ENCODE measurements at regions not wholly inside any gene's neighbourhood (a gene's known extent, or its start where the extent isn't known, plus 50 kb on each side); places are given as distances from the start of the nearest gene placed in this dataset.
"Not testable (repeated sequence)": the region's sequence is repeated elsewhere in the genome, so short reads cannot be mapped to it uniquely, and the experiment has no call there.

GRCh38 chr15:39260391-39260790 is 320.5 kb upstream of the THBS1 start:
- Mint-ChIP-seq H3K27me3 (ENCODE audit: low read depth, unreplicated experiment) (no peaks in the 10 kb centered on the region), H3K36me3 (ENCODE audit: low read depth, unreplicated experiment) (no peaks in the 10 kb centered on the region), H3K9me3 (ENCODE audit: unreplicated experiment) (no peaks in the 10 kb centered on the region), H3K4me3 (ENCODE audit: unreplicated experiment) (no peak overlapping the region), H3K4me1 (ENCODE audit: low read depth, unreplicated experiment) (peaks cover 27% of the 10 kb centered on the region), H3K27ac (ENCODE audit: unreplicated experiment) (no peak overlapping the region)
- Histone ChIP-seq H3K27me3 (ENCODE audit: insufficient read depth, low read length) (no peaks in the 10 kb centered on the region), H3K27ac (ENCODE audit: low read depth, low read length) (no peak overlapping the region), H3K9me3 (ENCODE audit: insufficient read depth, low read depth, low read length) (no peaks in the 10 kb centered on the region), H3K79me2 (ENCODE audit: insufficient read depth, low read length) (no peaks in the 10 kb centered on the region), H3K4me3 (ENCODE audit: insufficient read depth, low read depth, low read length) (no peak overlapping the region), H3K4me2 (ENCODE audit: low read length) (no peak overlapping the region), H3K36me3 (ENCODE audit: insufficient read depth, low read length) (no peaks in the 10 kb centered on the region), H3K9ac (ENCODE audit: low read length) (no peak overlapping the region), H3K4me1 (ENCODE audit: insufficient read depth, low read length) (peaks cover 9% of the 10 kb centered on the region), H4K20me1 (ENCODE audit: insufficient read depth, low read length) (no peaks in the 10 kb centered on the region), H2AFZ (ENCODE audit: low read depth, low read length) (no peak overlapping the region)
- no peak for TF ChIP-seq EZH2 (IDR thresholded peaks at IDR 0.05; ENCODE audit: insufficient read depth, low read length)
- no peak for DNase-seq (ENCODE audit: low read depth)
- no peak for FAIRE-seq

- FAIRE-seq = peak; percentile 13
- TF ChIP-seq EZH2 (IDR thresholded peaks at IDR 0.05; ENCODE audit: insufficient read depth, low read length) = no peak
- TF ChIP-seq, protein P1, sequence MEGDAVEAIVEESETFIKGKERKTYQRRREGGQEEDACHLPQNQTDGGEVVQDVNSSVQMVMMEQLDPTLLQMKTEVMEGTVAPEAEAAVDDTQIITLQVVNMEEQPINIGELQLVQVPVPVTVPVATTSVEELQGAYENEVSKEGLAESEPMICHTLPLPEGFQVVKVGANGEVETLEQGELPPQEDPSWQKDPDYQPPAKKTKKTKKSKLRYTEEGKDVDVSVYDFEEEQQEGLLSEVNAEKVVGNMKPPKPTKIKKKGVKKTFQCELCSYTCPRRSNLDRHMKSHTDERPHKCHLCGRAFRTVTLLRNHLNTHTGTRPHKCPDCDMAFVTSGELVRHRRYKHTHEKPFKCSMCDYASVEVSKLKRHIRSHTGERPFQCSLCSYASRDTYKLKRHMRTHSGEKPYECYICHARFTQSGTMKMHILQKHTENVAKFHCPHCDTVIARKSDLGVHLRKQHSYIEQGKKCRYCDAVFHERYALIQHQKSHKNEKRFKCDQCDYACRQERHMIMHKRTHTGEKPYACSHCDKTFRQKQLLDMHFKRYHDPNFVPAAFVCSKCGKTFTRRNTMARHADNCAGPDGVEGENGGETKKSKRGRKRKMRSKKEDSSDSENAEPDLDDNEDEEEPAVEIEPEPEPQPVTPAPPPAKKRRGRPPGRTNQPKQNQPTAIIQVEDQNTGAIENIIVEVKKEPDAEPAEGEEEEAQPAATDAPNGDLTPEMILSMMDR (IDR thresholded peaks at IDR 0.05; ENCODE audit: insufficient read depth, low read depth, low read length) = no peak
- no peak overlapping the region for H3K4me3 Mint-ChIP-seq (ENCODE audit: unreplicated experiment)
Observed at GRCh38 chr15:39260791-39261190, 320.1 kb upstream of the THBS1 start.

DNA sequence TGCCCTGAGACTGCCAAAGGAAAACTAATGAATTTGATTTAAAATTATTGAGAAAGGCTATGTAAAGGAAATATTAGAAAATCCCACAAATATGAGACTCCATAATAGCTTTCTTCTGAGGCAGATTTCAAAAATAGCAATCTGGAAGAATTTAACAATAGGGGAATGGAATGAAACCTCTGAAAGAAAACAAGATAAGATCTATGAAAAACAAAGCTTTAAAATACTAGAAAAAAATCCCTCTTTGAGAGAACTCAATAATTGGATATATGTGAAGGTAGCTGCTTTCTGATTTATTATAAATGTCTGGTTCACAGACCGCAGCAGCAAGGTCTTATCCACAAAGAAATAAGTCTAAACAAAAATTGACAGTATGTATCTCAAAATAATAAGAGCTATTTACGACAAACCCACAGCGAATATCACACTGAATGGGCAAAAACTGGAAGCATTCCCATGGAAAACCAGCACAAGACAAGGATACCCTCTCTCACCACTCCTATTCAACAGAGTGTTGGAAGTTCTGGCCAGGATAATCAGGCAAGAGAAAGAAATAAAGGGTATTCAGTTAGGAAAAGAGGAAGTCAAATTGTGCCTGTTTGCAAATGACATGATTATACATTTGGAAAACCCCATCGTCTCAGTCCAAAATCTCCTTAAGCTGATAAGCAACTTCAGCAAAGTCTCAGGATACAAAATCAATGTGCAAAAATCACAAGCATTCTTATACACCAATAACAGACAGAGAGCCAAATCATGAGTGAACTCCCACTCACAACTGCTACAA is 319.3 kb upstream of the THBS1 start:
- Mint-ChIP-seq H3K27ac (ENCODE audit: unreplicated experiment) (peak overlapping the region; percentile 41), H3K4me1 (ENCODE audit: low read depth, unreplicated experiment) (peaks cover 27% of the 10 kb centered on the region)
- H3K9me3 Mint-ChIP-seq (ENCODE audit: unreplicated experiment); H3K4me3 ChIP-seq (ENCODE audit: insufficient read depth, low read depth, low read length); H4K20me1 ChIP-seq (ENCODE audit: insufficient read depth, low read length); DNase-seq (ENCODE audit: low read depth); H3K36me3 ChIP-seq (ENCODE audit: insufficient read depth, low read length); H3K9me3 ChIP-seq (ENCODE audit: insufficient read depth, low read depth, low read length); H3K79me2 ChIP-seq (ENCODE audit: insufficient read depth, low read length); H2AFZ ChIP-seq (ENCODE audit: low read depth, low read length); H3K27me3 ChIP-seq (ENCODE audit: insufficient read depth, low read length); H3K4me1 ChIP-seq (ENCODE audit: insufficient read depth, low read length); H3K36me3 Mint-ChIP-seq (ENCODE audit: low read depth, unreplicated experiment); H3K4me3 Mint-ChIP-seq (ENCODE audit: unreplicated experiment); H3K27me3 Mint-ChIP-seq (ENCODE audit: low read depth, unreplicated experiment): not testable (repeated sequence)
- H3K27ac ChIP-seq (ENCODE audit: low read depth, low read length) = peak overlapping the region; percentile 65
- peak; percentile 76 for FAIRE-seq
- H3K9ac ChIP-seq (ENCODE audit: low read length) = peak overlapping the region; percentile 42
- H3K4me2 ChIP-seq (ENCODE audit: low read length) = peak overlapping the region; percentile 31

More at GRCh38 chr15:39260791-39261190, 320.1 kb upstream of the THBS1 start:
- DNase-seq (ENCODE audit: low read depth) = no peak
- H3K79me2 ChIP-seq (ENCODE audit: insufficient read depth, low read length) = no peaks in the 10 kb centered on the region
- no peak overlapping the region for H3K4me3 ChIP-seq (ENCODE audit: insufficient read depth, low read depth, low read length)
- H3K9me3 ChIP-seq (ENCODE audit: insufficient read depth, low read depth, low read length) = no peaks in the 10 kb centered on the region
- peak overlapping the region; percentile 31 for H3K4me2 ChIP-seq (ENCODE audit: low read length)
- Mint-ChIP-seq H3K27ac (ENCODE audit: unreplicated experiment) (no peak overlapping the region), H3K27me3 (ENCODE audit: low read depth, unreplicated experiment) (no peaks in the 10 kb centered on the region), H3K9me3 (ENCODE audit: unreplicated experiment) (no peaks in the 10 kb centered on the region), H3K4me1 (ENCODE audit: low read depth, unreplicated experiment) (peaks cover 27% of the 10 kb centered on the region), H3K36me3 (ENCODE audit: low read depth, unreplicated experiment) (no peaks in the 10 kb centered on the region)
- H4K20me1 ChIP-seq (ENCODE audit: insufficient read depth, low read length) = no peaks in the 10 kb centered on the region
- H3K27me3 ChIP-seq (ENCODE audit: insufficient read depth, low read length) = no peaks in the 10 kb centered on the region
- peak overlapping the region; percentile 42 for H3K9ac ChIP-seq (ENCODE audit: low read length)
- H3K27ac ChIP-seq (ENCODE audit: low read depth, low read length) = peak overlapping the region; percentile 65
- no peak overlapping the region for H2AFZ ChIP-seq (ENCODE audit: low read depth, low read length)
- H3K36me3 ChIP-seq (ENCODE audit: insufficient read depth, low read length) = no peaks in the 10 kb centered on the region
- peaks cover 9% of the 10 kb centered on the region for H3K4me1 ChIP-seq (ENCODE audit: insufficient read depth, low read length)

- FAIRE-seq = peak; percentile 54
- Mint-ChIP-seq H3K27ac (ENCODE audit: unreplicated experiment) (peak overlapping the region; percentile 54), H3K4me1 (ENCODE audit: low read depth, unreplicated experiment) (peaks cover 35% of the 10 kb centered on the region)
- not testable (repeated sequence) for H3K27me3 Mint-ChIP-seq (ENCODE audit: low read depth, unreplicated experiment); H3K9me3 Mint-ChIP-seq (ENCODE audit: unreplicated experiment); H3K27me3 ChIP-seq (ENCODE audit: insufficient read depth, low read length); H4K20me1 ChIP-seq (ENCODE audit: insufficient read depth, low read length); H3K79me2 ChIP-seq (ENCODE audit: insufficient read depth, low read length); H3K36me3 ChIP-seq (ENCODE audit: insufficient read depth, low read length); H3K4me3 Mint-ChIP-seq (ENCODE audit: unreplicated experiment); H3K4me2 ChIP-seq (ENCODE audit: low read length); H3K9me3 ChIP-seq (ENCODE audit: insufficient read depth, low read depth, low read length); H2AFZ ChIP-seq (ENCODE audit: low read depth, low read length); H3K9ac ChIP-seq (ENCODE audit: low read length); H3K4me3 ChIP-seq (ENCODE audit: insufficient read depth, low read depth, low read length); H3K36me3 Mint-ChIP-seq (ENCODE audit: low read depth, unreplicated experiment)
- Histone ChIP-seq H3K4me1 (ENCODE audit: insufficient read depth, low read length) (peaks cover 17% of the 10 kb centered on the region), H3K27ac (ENCODE audit: low read depth, low read length) (peak overlapping the region; percentile 35)
- peak; percentile 60 for DNase-seq (ENCODE audit: low read depth)
Observed at GRCh38 chr15:39262995-39263772, 317.7 kb upstream of the THBS1 start.
